HT-29 (cell line): ENCODE measurements at regions not wholly inside any gene's neighbourhood (a gene's known extent, or its start where the extent isn't known, plus 50 kb on each side); places are given as distances from the start of the nearest gene placed in this dataset.
"Not testable (repeated sequence)": the region's sequence is repeated elsewhere in the genome, so short reads cannot be mapped to it uniquely, and the experiment has no call there.

ENCODE experiments used
- DNase-seq: peaks from one replicate; pipeline ENCODE4 v3.0.0-alpha.2; 2015; ENCODE audit warnings: low spot score

GRCh38 chr4:75287738-75288517 is 226.3 kb downstream of the RCHY1 start:
- DNase-seq: no peak

GRCh38 chr4:75285837-75286236 is 228.4 kb downstream of the RCHY1 start:
- DNase-seq: no peak

GRCh38 chr4:75284831-75285230 is 229.4 kb downstream of the RCHY1 start:
- no peak for DNase-seq

- not testable (repeated sequence) for DNase-seq
Observed at GRCh38 chr4:75280461-75280860, 233.7 kb downstream of the RCHY1 start.

GRCh38 chr4:75259306-75259705 is 254.9 kb downstream of the RCHY1 start:
- DNase-seq: no peak

GRCh38 chr4:75255261-75255660 is 258.9 kb downstream of the RCHY1 start:
- DNase-seq: no peak

GRCh38 chr4:75254745-75255144 is 259.5 kb downstream of the RCHY1 start:
- no peak for DNase-seq

GRCh38 chr4:75253094-75253493 is 261.1 kb downstream of the RCHY1 start:
- not testable (repeated sequence) for DNase-seq

GRCh38 chr4:75251547-75251946 is 262.7 kb downstream of the RCHY1 start:
- DNase-seq: no peak

GRCh38 chr4:75249739-75250138 is 264.5 kb downstream of the RCHY1 start:
- no peak for DNase-seq

GRCh38 chr4:75248770-75249407 is 265.3 kb downstream of the RCHY1 start:
- DNase-seq: peak; percentile 59

GRCh38 chr4:75244325-75244724 is 269.9 kb downstream of the RCHY1 start:
- DNase-seq: no peak

- no peak for DNase-seq
Observed at GRCh38 chr4:75243570-75243969, 270.6 kb downstream of the RCHY1 start.

- DNase-seq: no peak
Observed at GRCh38 chr4:75235359-75235951, 278.7 kb downstream of the RCHY1 start.

GRCh38 chr4:75232546-75232945 is 281.7 kb downstream of the RCHY1 start:
- no peak for DNase-seq

GRCh38 chr4:75229806-75230570 is 284.2 kb downstream of the RCHY1 start:
- DNase-seq: no peak

GRCh38 chr4:75213480-75213879 is 280.6 kb downstream of the PARM1 start:
- DNase-seq: no peak

- DNase-seq: no peak
Observed at GRCh38 chr4:75211422-75211821, 278.5 kb downstream of the PARM1 start.

GRCh38 chr4:75207902-75208301 is 275.0 kb downstream of the PARM1 start:
- no peak for DNase-seq

GRCh38 chr4:75195111-75195510 is 262.2 kb downstream of the PARM1 start:
- no peak for DNase-seq

GRCh38 chr4:75194180-75194579 is 261.3 kb downstream of the PARM1 start:
- DNase-seq: no peak

- DNase-seq: not testable (repeated sequence)
Observed at GRCh38 chr4:75192182-75192581, 259.3 kb downstream of the PARM1 start.
